MCF 10A (cell line): ENCODE measurements at regions not wholly inside any gene's neighbourhood (a gene's known extent, or its start where the extent isn't known, plus 50 kb on each side); places are given as distances from the start of the nearest gene placed in this dataset.

Source experiments
- BruUV-seq: library from RNA; stranded (reverse); fragments of 400-500 nt; replicated peaks from 2 replicates; lab custom pipeline; 2021; lab: Mats Ljungman, UMichigan
- CTCF ChIA-PET: fragments of 300-600 bp; sonication (Branson Sonifier 250); formaldehyde crosslinking; extraction: SDS; loops from one replicate; lab custom pipeline; 2021; ENCODE audit warnings: antibody characterized with exemption, inconsistent platforms; lab: Yijun Ruan, JAX
- POLR2A ChIA-PET: fragments of 300-600, 350-650 bp; sonication (Branson Sonifier 250); formaldehyde crosslinking; extraction: SDS; loops from one replicate; lab custom pipeline; 2020; ENCODE audit warnings: antibody characterized with exemption, inconsistent platforms; lab: Yijun Ruan, JAX
- DNase-seq: peaks from one replicate; pipeline ENCODE4 v3.0.0-alpha.2; 2018; ENCODE audit not compliant: unreplicated experiment
- H3K27ac Mint-ChIP-seq: one replicate; pipeline ENCODE4 v1.8.0; 2022; ENCODE audit warnings: mild to moderate bottlenecking, low read depth, mixed read lengths; ENCODE audit not compliant: unreplicated experiment
- H3K27me3 Mint-ChIP-seq: one replicate; pipeline ENCODE4 v1.8.0; 2022; ENCODE audit warnings: mixed read lengths; ENCODE audit not compliant: insufficient read depth, unreplicated experiment
- H3K36me3 Mint-ChIP-seq: one replicate; pipeline ENCODE4 v1.8.0; 2022; ENCODE audit warnings: mild to moderate bottlenecking, moderate library complexity, mixed read lengths; ENCODE audit not compliant: insufficient read depth, unreplicated experiment
- H3K4me1 Mint-ChIP-seq: one replicate; pipeline ENCODE4 v1.8.0; 2022; ENCODE audit warnings: mixed read lengths; ENCODE audit not compliant: insufficient read depth, unreplicated experiment
- H3K4me3 Mint-ChIP-seq: one replicate; pipeline ENCODE4 v1.8.0; 2022; ENCODE audit warnings: mild to moderate bottlenecking, moderate library complexity, mixed read lengths; ENCODE audit not compliant: unreplicated experiment
- H3K9me3 Mint-ChIP-seq: one replicate; pipeline ENCODE4 v1.8.0; 2022; ENCODE audit warnings: mixed read lengths; ENCODE audit not compliant: unreplicated experiment
- CTCF ChIP-seq: fragments of 200-600 bp; IDR thresholded peaks from one replicate; pipeline ENCODE4 v1.8.0; 2022; ENCODE audit warnings: antibody characterized with exemption, mild to moderate bottlenecking; ENCODE audit not compliant: unreplicated experiment
- intact Hi-C: fragments of 100-400 bp; cut with micrococcal nuclease; formaldehyde crosslinking; loops from 2 replicates; pipeline ENCODE4 v1.14.1; 2022

GRCh38 chr17:79298799-79299198 lies 224.2 kb downstream of the ENGASE start:
- H3K4me3 Mint-ChIP-seq, result no peak overlapping the region
- CTCF ChIA-PET, result interaction anchor here (1.2 kb wide), 1 partner anchor 11 kb away, joined by 3 read pairs; no protein-coding TSS in a partner anchor
- no peaks in the 10 kb centered on the region for H3K4me1 Mint-ChIP-seq
- no peaks in the 10 kb centered on the region for H3K36me3 Mint-ChIP-seq
- POLR2A ChIA-PET, result no interaction called here
- DNase-seq, result no peak
- TF ChIP-seq CTCF, result no peak
- intact Hi-C loops, result no loop called here
- H3K27ac Mint-ChIP-seq, result no peak overlapping the region
- no peaks in the 10 kb centered on the region for H3K9me3 Mint-ChIP-seq
- BruUV-seq, result no TSS peak
- peaks cover 95% of the 10 kb centered on the region for H3K27me3 Mint-ChIP-seq

- no peak for TF ChIP-seq CTCF
- Mint-ChIP-seq H3K36me3 (no peaks in the 10 kb centered on the region), H3K27ac (no peak overlapping the region), H3K9me3 (no peaks in the 10 kb centered on the region), H3K27me3 (peaks cover 100% of the 10 kb centered on the region), H3K4me3 (no peak overlapping the region), H3K4me1 (no peaks in the 10 kb centered on the region)
- DNase-seq, result no peak
- intact Hi-C loops, result no loop called here
- no TSS peak for BruUV-seq
- CTCF ChIA-PET, result interaction anchor here (1.6 kb wide), 1 partner anchor 108 kb away, joined by 3 read pairs; no protein-coding TSS in a partner anchor
- POLR2A ChIA-PET, result no interaction called here
Observed at GRCh38 chr17:79296243-79296642, 221.6 kb downstream of the ENGASE start.

- H3K36me3 Mint-ChIP-seq, result no peaks in the 10 kb centered on the region
- TF ChIP-seq CTCF, result no peak
- DNase-seq, result no peak
- no peaks in the 10 kb centered on the region for H3K4me1 Mint-ChIP-seq
- intact Hi-C loops, result no loop called here
- no peaks in the 10 kb centered on the region for H3K9me3 Mint-ChIP-seq
- POLR2A ChIA-PET, result no interaction called here
- CTCF ChIA-PET, result interaction anchor here (0.5 to 1.6 kb wide), 4 partner anchors 97 to 342 kb away, joined by 3 read pairs; no protein-coding TSS in a partner anchor
- H3K27ac Mint-ChIP-seq, result no peak overlapping the region
- peaks cover 100% of the 10 kb centered on the region for H3K27me3 Mint-ChIP-seq
- no TSS peak for BruUV-seq
- no peak overlapping the region for H3K4me3 Mint-ChIP-seq
Observed at GRCh38 chr17:79295307-79295706, 220.7 kb downstream of the ENGASE start.

DNA sequence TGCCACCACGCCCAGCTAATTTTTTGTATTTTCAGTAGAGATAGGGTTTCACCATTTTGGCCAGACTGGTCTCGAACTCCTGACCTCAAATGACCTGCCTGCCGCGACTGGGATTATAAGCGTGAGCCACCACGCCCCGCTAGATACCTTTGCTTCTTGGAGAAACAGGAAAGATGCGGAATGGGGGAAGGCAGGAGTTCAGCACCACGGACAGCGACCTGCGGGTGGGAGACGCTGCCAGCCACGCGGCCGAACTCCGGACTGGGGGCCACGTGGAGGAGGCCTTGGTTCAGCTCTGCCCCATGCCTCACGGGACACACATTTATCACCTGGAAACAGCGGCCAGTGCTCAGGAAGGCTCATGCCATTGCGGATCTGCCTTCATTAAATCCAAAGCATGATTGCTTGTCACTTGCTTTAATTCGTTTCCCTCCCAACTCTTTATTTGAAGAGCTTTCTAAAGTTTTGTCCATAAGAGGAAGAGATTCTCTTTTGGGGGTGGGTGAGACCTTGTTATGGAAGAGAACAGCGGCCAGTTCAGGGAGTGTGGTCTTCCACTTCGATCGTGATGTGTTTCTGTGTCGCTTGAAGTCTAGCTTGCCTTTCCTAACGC lies 219.9 kb downstream of the ENGASE start:
- Mint-ChIP-seq H3K36me3 (no peaks in the 10 kb centered on the region), H3K27ac (no peak overlapping the region), H3K4me1 (no peaks in the 10 kb centered on the region), H3K27me3 (peaks cover 100% of the 10 kb centered on the region), H3K9me3 (no peaks in the 10 kb centered on the region), H3K4me3 (no peak overlapping the region)
- DNase-seq, result peak; percentile 57
- CTCF ChIA-PET, result interaction anchor here (0.5 to 1.0 kb wide), 3 partner anchors 98 to 343 kb away, joined by 3 read pairs; no protein-coding TSS in a partner anchor
- no TSS peak for BruUV-seq
- intact Hi-C loops, result loop anchor here (1.0 kb wide), 1 partner anchor 66 kb away; no protein-coding TSS in a partner anchor
- POLR2A ChIA-PET, result no interaction called here
- TF ChIP-seq CTCF, result no peak
